ENCODE measurements at regions not wholly inside any gene's neighbourhood (a gene's known extent, or its start where the extent isn't known, plus 50 kb on each side); places are given as distances from the start of the nearest gene placed in this dataset.

DNA sequence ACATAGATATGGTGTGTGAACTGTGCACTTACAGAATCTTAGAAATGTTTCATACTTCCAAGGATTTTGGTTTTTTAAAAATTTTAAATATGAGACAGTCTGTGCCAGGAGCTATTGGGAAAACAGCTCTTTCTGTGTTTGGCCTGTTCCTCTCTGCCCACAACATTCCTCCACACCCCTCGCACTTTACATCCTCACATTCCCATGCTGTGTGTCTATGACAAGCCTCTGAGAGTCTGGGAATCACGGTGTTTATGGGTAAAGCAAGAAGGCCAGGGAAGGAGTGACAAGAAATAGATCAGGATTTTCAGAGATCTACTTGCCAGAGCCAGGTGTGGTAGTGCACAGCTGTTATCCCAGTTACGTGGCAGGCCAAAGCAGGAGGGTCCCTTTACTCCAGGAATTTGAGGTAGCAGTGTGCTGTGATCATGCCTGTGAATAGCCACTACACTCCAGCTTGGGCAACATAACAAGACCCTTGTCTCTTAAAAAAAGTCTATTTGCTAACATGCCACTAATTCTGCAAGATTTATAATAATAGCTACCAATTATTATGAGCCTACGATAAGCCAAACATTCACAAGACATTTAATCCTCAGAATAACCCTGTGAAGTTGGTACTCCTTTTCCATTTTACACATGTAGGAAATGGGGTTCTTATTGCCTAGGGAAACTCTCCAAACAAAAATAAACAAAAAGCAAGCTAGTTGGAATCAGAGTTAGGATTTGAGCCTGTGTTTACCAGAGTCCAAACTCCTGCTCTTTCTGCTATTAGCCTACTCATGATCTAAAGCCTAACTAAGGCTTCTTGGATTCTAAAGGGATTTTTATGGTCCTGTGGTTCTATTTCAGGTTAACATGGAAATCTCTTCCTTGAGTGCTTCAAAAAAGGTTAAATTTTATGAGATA, 168.3 kb upstream of the SP8 start:
- no peaks in the 10 kb centered on the region for H3K4me1 ChIP-seq (ENCODE audit: insufficient read depth, low read length, poor library complexity, severe bottlenecking)
- TF ChIP-seq, protein P1, sequence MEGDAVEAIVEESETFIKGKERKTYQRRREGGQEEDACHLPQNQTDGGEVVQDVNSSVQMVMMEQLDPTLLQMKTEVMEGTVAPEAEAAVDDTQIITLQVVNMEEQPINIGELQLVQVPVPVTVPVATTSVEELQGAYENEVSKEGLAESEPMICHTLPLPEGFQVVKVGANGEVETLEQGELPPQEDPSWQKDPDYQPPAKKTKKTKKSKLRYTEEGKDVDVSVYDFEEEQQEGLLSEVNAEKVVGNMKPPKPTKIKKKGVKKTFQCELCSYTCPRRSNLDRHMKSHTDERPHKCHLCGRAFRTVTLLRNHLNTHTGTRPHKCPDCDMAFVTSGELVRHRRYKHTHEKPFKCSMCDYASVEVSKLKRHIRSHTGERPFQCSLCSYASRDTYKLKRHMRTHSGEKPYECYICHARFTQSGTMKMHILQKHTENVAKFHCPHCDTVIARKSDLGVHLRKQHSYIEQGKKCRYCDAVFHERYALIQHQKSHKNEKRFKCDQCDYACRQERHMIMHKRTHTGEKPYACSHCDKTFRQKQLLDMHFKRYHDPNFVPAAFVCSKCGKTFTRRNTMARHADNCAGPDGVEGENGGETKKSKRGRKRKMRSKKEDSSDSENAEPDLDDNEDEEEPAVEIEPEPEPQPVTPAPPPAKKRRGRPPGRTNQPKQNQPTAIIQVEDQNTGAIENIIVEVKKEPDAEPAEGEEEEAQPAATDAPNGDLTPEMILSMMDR (conservative IDR thresholded peaks at IDR 0.05; ENCODE audit: low read length) = no peak
- TF ChIP-seq EZH2phosphoT487 (IDR thresholded peaks at IDR 0.05; ENCODE audit: borderline replicate concordance) = no peak

DNA sequence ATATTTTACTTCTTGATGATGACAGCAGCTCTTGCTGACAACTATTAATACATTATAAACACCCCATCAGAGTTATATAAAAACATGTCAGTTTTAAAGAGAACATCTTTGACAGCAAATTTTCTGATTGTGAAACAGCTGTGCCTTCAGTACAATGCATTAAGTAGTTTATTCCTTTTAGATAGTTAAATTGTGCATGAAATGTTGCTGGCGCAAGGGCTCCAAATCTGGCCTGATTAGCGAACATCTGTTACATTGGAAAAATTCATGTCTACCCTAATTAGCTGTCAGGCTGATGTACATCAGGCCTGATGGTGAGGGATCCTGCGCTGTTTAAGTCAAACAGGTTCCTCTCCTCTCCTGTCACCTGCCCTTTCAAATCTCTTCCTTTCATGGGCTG, 171.9 kb upstream of the SP8 start:
- H3K9me2 ChIP-seq (replicated peaks; ENCODE audit: low read depth, low read length) = no peaks in the 10 kb centered on the region
- H3K4me2 ChIP-seq (ENCODE audit: low read depth, low read length, poor library complexity, severe bottlenecking) = no peak overlapping the region

More for the DNA sequence above, 168.3 kb upstream of the SP8 start:
- H3K9ac ChIP-seq (ENCODE audit: low read depth, low read length, poor library complexity, severe bottlenecking) = no peak overlapping the region
- H3K27me3 ChIP-seq (ENCODE audit: insufficient read depth, low read length, poor library complexity, severe bottlenecking) = no peaks in the 10 kb centered on the region
- no peaks in the 10 kb centered on the region for H3K36me3 ChIP-seq (ENCODE audit: insufficient read depth, low read length)
- no peaks in the 10 kb centered on the region for H3K9me3 ChIP-seq (ENCODE audit: insufficient read depth, low read depth, low read length)
- no peak overlapping the region for H3K4me2 ChIP-seq (ENCODE audit: low read depth, low read length, poor library complexity, severe bottlenecking)
- no peaks in the 10 kb centered on the region for H3K9me2 ChIP-seq (replicated peaks; ENCODE audit: low read depth, low read length)
- no peaks in the 10 kb centered on the region for H3K79me2 ChIP-seq (ENCODE audit: insufficient read depth, low read length)
- H3F3A ChIP-seq (ENCODE audit: low read depth) = no peaks in the 10 kb centered on the region
- H4K20me1 ChIP-seq (ENCODE audit: insufficient read depth, low read length, poor library complexity, severe bottlenecking) = no peaks in the 10 kb centered on the region
- no peak overlapping the region for H3K4me3 ChIP-seq (ENCODE audit: low read length, poor library complexity, severe bottlenecking)
- H2AFZ ChIP-seq (ENCODE audit: low read length) = no peak overlapping the region

DNA sequence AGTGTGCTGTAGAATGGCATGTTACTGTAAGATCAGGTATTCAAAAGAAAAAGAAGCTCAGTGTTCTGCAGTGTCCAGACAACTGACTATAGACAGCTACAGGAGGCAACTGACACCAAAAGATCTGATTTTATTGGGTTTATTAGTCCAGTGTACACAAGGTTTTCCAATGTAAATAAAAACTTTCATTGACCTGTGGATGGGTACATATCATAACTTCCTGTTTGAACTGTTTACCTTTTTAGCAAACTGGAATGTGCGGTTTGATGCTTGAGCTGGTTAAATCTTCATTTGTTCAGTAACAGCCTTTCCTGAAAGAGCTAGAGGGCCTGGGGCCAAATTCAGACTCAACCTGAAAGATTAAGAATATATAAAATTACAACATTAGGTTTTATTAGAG, 172.6 kb upstream of the SP8 start:
- Histone ChIP-seq H3K9me2 (replicated peaks; ENCODE audit: low read depth, low read length) (no peaks in the 10 kb centered on the region), H3K79me2 (ENCODE audit: insufficient read depth, low read length) (no peaks in the 10 kb centered on the region), H3K9ac (ENCODE audit: low read depth, low read length, poor library complexity, severe bottlenecking) (no peak overlapping the region), H3K4me2 (ENCODE audit: low read depth, low read length, poor library complexity, severe bottlenecking) (no peak overlapping the region), H4K20me1 (ENCODE audit: insufficient read depth, low read length, poor library complexity, severe bottlenecking) (no peaks in the 10 kb centered on the region), H3K36me3 (ENCODE audit: insufficient read depth, low read length) (no peaks in the 10 kb centered on the region), H2AFZ (ENCODE audit: low read length) (peak overlapping the region; percentile 27; the same call in 1 of the 2 replicates), H3K27me3 (ENCODE audit: insufficient read depth, low read length, poor library complexity, severe bottlenecking) (no peaks in the 10 kb centered on the region), H3K9me3 (ENCODE audit: insufficient read depth, low read depth, low read length) (no peaks in the 10 kb centered on the region), H3K4me3 (ENCODE audit: low read length, poor library complexity, severe bottlenecking) (no peak overlapping the region), H3K4me1 (ENCODE audit: insufficient read depth, low read length, poor library complexity, severe bottlenecking) (peaks cover 4% of the 10 kb centered on the region), H3F3A (ENCODE audit: low read depth) (no peaks in the 10 kb centered on the region)
- TF ChIP-seq EZH2phosphoT487 (IDR thresholded peaks at IDR 0.05; ENCODE audit: borderline replicate concordance) = no peak
- TF ChIP-seq, protein P1 (conservative IDR thresholded peaks at IDR 0.05; ENCODE audit: low read length) = no peak

More for the DNA sequence above, 171.9 kb upstream of the SP8 start:
- no peak overlapping the region for H3K4me3 ChIP-seq (ENCODE audit: low read length, poor library complexity, severe bottlenecking)
- no peak overlapping the region for H3K9ac ChIP-seq (ENCODE audit: low read depth, low read length, poor library complexity, severe bottlenecking)
- no peak for TF ChIP-seq EZH2phosphoT487 (IDR thresholded peaks at IDR 0.05; ENCODE audit: borderline replicate concordance)
- no peaks in the 10 kb centered on the region for H3K79me2 ChIP-seq (ENCODE audit: insufficient read depth, low read length)
- H3K27me3 ChIP-seq (ENCODE audit: insufficient read depth, low read length, poor library complexity, severe bottlenecking) = no peaks in the 10 kb centered on the region
- no peaks in the 10 kb centered on the region for H3F3A ChIP-seq (ENCODE audit: low read depth)
- H2AFZ ChIP-seq (ENCODE audit: low read length) = peak overlapping the region; percentile 27; the same call in 1 of the 2 replicates
- no peaks in the 10 kb centered on the region for H3K4me1 ChIP-seq (ENCODE audit: insufficient read depth, low read length, poor library complexity, severe bottlenecking)
- no peaks in the 10 kb centered on the region for H4K20me1 ChIP-seq (ENCODE audit: insufficient read depth, low read length, poor library complexity, severe bottlenecking)
- H3K36me3 ChIP-seq (ENCODE audit: insufficient read depth, low read length) = no peaks in the 10 kb centered on the region
- H3K9me3 ChIP-seq (ENCODE audit: insufficient read depth, low read depth, low read length) = no peaks in the 10 kb centered on the region
